ENCODE measurements at regions not wholly inside any gene's neighbourhood (a gene's known extent, or its start where the extent isn't known, plus 50 kb on each side); places are given as distances from the start of the nearest gene placed in this dataset.

GRCh38 chr14:71240171-71240570, 332.9 kb downstream of the PCNX1 start:
- no peak for TF ChIP-seq CTCF (IDR thresholded peaks at IDR 0.05; ENCODE audit: insufficient read depth, low read length)
- no peak for TF ChIP-seq GABPA (IDR thresholded peaks at IDR 0.05; ENCODE audit: low read depth)
- no peak for TF ChIP-seq POLR2AphosphoS5 (IDR thresholded peaks at IDR 0.05; ENCODE audit: low read depth)
